Midbrain (tissue), 1 donor: ENCODE measurements at regions not wholly inside any gene's neighbourhood (a gene's known extent, or its start where the extent isn't known, plus 50 kb on each side); places are given as distances from the start of the nearest gene placed in this dataset.

Source experiments
- DNase-seq: peaks from one replicate; lab custom pipeline; 2025; lab: John Stamatoyannopoulos, UW

DNA sequence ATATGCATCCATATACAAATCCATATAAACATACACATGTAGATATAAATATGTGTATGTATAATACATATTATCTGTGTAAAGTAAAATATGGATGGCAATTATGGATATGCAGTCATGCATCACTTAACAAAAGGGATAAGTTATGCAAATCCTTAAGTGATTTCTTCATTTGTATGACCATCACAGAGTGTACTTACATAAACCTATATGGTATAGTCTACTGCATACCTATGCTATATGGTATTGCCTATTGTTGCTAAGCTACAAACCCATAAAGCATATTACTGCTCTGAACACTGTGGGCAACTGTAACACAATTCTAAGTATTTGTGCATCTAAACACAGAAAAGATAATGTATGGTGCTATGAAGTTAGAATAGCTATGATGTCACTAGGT lies 227.2 kb downstream of the SLC6A15 start:
- no peak for DNase-seq

DNA sequence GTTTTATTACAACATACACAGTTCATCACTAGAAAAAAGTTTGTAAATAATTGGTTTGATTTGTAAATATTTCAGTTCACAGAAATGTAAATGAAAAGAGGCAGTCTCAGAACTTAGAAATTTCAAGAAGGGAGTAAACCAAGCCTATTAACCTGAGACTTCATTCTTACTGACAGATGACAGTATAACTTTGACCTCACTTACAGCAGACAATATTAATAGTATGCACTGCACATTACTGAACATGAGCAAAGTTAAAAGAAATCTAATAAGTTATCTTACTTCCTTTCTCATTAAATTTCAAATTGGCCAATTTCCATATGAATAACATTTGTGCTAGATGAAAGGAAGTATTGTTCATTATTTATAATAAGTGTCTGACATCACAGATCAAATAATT lies 235.8 kb downstream of the SLC6A15 start:
- DNase-seq = no peak

DNA sequence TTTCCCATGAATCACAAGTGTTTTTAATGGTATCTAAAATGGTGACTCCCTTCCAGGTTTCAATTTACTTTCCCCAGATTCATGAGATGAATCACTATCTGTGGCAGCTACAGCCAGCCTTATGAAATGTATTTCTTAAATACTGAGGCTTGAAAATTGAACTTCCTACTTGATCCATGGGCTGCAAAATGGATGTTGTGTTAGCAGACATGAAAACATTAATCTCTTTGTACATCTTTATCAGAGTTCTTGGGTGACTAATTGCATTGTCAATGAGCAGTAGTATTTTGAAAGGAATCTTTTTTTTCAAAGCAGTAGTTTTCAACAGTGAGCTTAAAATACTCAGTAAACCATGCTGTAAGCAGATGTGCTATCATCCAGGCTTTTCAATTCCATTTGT lies 250.8 kb downstream of the SLC6A15 start:
- no peak for DNase-seq

- no peak for DNase-seq
Measured at GRCh38 chr12:84660139-84660538, 252.5 kb downstream of the SLC6A15 start.

DNA sequence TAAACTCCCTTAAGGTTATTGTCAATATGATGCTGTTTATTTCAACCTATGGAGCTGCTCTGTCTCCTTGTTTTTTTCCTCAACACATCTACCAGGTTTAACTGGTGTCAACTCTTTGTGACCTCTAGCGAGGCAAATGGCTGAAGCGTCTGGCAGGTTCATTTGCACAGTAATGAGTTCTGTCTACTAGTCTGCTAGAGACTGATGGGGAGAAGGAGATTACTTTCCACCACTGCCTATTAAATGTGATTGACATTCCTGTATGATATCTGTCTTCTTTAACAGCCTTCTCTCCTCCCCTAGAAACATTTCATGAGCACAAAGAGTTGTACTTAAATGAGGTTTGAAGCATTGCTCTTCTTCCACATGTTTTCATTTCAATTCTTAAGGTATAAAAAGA lies 253.7 kb downstream of the SLC6A15 start:
- DNase-seq = no peak

- no peak for DNase-seq
Measured at GRCh38 chr12:84656705-84657104, 255.9 kb downstream of the SLC6A15 start.

- DNase-seq = no peak
Measured at GRCh38 chr12:84653482-84653881, 259.1 kb downstream of the SLC6A15 start.

GRCh38 chr12:84648425-84648824 lies 264.2 kb downstream of the SLC6A15 start:
- no peak for DNase-seq

GRCh38 chr12:84644908-84645307 lies 267.7 kb downstream of the SLC6A15 start:
- DNase-seq = no peak

- no peak for DNase-seq
Measured at GRCh38 chr12:84643993-84644392, 268.6 kb downstream of the SLC6A15 start.

- no peak for DNase-seq
Measured at GRCh38 chr12:84641940-84642545, 270.6 kb downstream of the SLC6A15 start.

- DNase-seq = no peak
Measured at GRCh38 chr12:84638811-84639368, 273.7 kb downstream of the SLC6A15 start.

DNA sequence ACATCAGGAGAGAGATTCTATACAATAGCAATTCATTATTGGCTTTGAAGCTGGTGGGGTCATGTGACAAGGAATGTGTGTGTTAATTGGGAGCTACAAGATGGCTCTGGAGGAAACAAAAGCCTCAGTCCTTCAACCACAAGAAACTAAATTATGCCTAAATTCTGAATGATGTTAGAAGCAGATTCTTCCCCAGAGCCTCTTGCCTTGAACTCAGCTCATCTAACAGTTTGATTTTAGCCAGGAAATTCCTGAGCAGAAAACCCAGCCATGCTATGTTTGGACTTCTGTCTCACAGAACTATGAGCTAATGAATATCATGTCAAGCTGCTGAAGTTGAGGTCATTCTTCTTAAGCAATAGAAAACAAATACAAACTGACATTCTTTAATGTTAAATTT lies 274.7 kb downstream of the SLC6A15 start:
- DNase-seq = no peak

DNA sequence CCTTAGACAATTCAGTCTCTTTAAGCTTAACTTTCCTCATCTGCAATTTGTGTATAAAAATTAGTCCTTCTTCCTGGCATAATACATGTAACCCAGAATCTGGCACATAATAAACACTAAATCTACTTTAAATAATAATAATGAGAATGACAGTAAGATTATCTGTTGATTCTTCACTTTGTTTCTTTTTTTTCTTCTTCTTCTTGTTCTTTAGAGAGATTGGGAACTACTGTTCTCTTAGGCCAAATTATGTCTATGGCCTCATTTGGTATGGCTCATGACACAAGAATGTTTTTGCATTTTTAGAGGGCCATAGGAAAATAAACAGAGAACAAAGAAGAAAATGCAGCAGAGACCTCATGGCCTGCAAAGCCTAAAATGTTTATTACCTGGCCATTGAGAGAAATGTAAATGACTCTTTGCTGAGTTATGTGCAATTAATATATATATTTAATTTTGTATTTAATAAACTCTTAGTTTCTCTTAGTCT lies 275.8 kb downstream of the SLC6A15 start:
- no peak for DNase-seq

- DNase-seq = no peak
Measured at GRCh38 chr12:84634526-84634925, 278.1 kb downstream of the SLC6A15 start.

DNA sequence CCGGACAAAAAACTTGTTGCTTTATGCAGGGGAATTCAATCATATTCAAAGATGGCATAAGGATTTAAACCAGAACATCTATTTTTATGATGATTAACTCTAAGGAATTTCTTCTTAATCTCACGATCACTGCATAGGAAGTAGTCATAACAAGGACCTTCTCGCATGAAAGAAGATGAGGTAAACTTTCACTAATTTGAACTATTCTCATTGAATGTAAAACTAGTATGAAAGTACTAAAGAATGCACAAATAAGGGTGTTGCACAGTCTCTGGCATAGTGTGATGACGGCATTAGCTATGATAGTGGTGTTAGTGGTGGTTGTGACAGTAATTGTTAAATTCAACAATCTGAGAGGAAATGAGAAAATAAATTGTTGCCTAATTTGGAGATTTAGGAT lies 280.0 kb downstream of the SLC6A15 start:
- DNase-seq = no peak

DNA sequence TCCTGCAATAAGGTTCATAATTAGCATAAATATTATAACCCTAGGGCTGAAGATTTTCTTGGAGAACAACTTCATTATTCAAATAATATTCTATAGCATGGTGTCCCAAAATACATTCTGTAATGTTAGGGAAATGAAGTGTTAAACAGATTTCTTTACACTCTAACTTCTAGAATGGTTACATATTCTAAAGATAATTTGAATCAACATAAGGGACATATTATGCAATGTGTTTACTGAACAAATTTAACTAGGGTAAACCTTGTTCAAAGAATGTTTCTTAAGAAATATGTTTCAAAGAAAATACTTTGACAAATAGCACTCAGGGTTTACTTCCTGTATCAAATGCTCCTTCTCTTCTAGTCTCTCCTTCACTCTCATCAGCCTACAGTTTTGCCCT lies 281.6 kb downstream of the SLC6A15 start:
- no peak for DNase-seq

DNA sequence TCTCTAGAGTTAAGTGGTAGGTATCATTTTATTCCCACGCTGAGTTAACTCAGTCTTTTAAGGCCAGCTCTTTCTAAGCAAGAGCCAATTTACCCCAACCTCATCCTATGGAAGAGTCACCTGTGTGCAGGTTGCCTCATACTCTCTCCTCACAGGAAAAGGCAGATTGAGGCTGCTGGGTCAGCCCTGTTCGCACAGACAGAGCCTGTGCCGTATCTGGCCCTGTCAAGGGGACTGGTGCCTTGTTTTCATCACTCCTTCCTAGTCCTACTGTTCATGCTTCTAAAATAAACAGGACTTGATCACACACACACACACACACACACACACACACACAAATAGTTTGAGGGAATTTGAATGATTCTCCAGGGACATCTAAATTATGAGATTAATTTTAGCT lies 285.0 kb downstream of the SLC6A15 start:
- DNase-seq = no peak

DNA sequence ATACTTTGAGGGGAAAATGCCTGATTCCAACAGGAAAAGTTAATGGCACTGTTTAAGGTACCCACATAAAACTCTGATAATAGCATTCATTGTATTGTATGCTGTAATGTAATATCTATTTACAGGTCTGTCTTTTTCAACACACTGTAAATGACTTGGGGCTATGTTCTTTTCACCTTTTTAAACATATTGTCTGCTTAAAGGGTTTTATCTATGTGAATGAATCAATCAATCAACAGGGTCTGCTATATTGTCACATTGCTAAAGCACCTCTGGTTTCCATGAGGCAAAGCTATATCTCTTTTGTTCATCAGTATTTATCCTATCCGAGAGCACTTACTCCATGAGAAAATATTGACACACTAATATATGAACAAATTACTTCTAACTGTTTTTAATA lies 288.0 kb downstream of the SLC6A15 start:
- no peak for DNase-seq

DNA sequence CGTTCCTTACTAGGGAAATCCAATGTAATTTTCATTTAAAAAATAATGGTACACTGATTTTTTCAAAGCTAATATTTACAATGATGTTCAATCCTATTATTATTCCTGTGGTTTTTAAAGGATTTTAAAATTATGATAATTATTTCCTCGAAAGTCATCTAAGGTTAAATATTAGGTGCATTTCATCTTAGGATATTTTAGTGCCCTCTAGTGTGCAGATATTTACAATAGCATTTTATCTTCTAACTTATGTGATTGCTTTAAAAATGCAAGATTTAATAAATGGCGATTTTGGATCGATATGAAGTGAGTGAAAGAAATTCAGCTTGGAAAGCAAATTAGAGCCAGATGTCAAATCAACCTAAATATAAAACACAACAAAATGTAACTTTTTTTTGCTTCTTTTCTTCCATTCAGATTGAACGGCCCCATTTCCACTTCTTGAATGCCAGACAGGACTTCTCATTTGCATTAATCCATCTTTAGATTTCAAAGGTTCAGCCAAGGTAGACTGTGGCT lies 293.5 kb downstream of the SLC6A15 start:
- DNase-seq = no peak

GRCh38 chr12:84607170-84607819 lies 305.3 kb downstream of the SLC6A15 start:
- no peak for DNase-seq

- DNase-seq = no peak
Measured at GRCh38 chr12:84605983-84606382, 306.6 kb downstream of the SLC6A15 start.

GRCh38 chr12:84604551-84604950 lies 308.0 kb downstream of the SLC6A15 start:
- DNase-seq = no peak
